Large intestine (tissue), 3 donors: ENCODE measurements at regions not wholly inside any gene's neighbourhood (a gene's known extent, or its start where the extent isn't known, plus 50 kb on each side); places are given as distances from the start of the nearest gene placed in this dataset.
"Not testable (repeated sequence)": the region's sequence is repeated elsewhere in the genome, so short reads cannot be mapped to it uniquely, and the experiment has no call there.

ENCODE experiments used
- DNase-seq, 2 donors: peaks; one replicate each; pipeline versions ENCODE4 v3.0.0 to v3.0.0-alpha.2; 2013
- H3K27ac ChIP-seq: one replicate; pipeline ENCODE4 v1.5.1; 2013; ENCODE audit warnings: low read length
- H3K27me3 ChIP-seq: 2 replicates; pipeline ENCODE4 v1.6.1; 2013; ENCODE audit warnings: low read length; ENCODE audit not compliant: control insufficient read depth, insufficient read depth
- H3K36me3 ChIP-seq: 2 replicates; pipeline ENCODE4 v1.6.1; 2013; ENCODE audit warnings: low read length; ENCODE audit not compliant: control insufficient read depth, insufficient read depth
- H3K4me1 ChIP-seq: one replicate; pipeline ENCODE4 v1.6.1; 2013; ENCODE audit warnings: low read length; ENCODE audit not compliant: control insufficient read depth, insufficient read depth
- H3K4me3 ChIP-seq: one replicate; pipeline ENCODE4 v1.5.1; 2013; ENCODE audit warnings: low read length
- H3K9me3 ChIP-seq: one replicate; pipeline ENCODE4 v1.6.1; 2013; ENCODE audit warnings: mild to moderate bottlenecking, low read depth, low read length, moderate library complexity; ENCODE audit not compliant: control insufficient read depth
- WGBS: methylation state at CpG from one replicate; pipeline ENCODE4 v1.1.5; 2013; ENCODE audit warnings: low lambda C conversion rate; ENCODE audit not compliant: insufficient coverage; 5-methylcytosine and 5-hydroxymethylcytosine counted together

- no CpG with 5 or more reads among the region's 4 CpGs for WGBS
- Histone ChIP-seq H3K36me3 (no peaks in the 10 kb centered on the region), H3K4me3 (no peak overlapping the region), H3K4me1 (no peaks in the 10 kb centered on the region), H3K27me3 (no peaks in the 10 kb centered on the region), H3K9me3 (no peaks in the 10 kb centered on the region), H3K27ac (no peak overlapping the region)
- DNase-seq: no peak
Observed at GRCh38 chr7:115338016-115338415, 416.1 kb downstream of the MDFIC start.

DNA sequence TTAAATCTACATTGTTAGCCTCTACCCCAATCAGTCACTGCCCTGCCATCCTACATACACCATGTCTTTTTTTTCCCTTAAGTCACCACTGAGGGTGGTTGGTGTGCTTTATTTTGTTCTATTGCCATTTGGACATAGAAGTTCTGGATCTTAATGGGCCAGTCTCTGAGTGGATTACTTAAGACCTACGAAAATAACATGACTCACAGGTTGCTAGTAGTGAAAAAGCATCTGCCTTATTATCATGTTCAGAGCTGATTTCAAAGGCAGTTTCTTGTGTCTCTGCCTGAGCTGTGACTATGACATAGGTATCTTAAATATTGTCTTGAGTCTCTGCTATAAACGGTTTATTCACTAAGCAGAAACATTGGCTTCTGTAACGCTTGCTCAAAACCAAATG lies 410.8 kb downstream of the MDFIC start:
- 82% methylated on average over 3 of the region's 3 CpGs for WGBS
- H3K9me3 ChIP-seq: no peaks in the 10 kb centered on the region
- H3K4me1 ChIP-seq: no peaks in the 10 kb centered on the region
- H3K4me3 ChIP-seq: no peak overlapping the region
- no peaks in the 10 kb centered on the region for H3K36me3 ChIP-seq
- H3K27ac ChIP-seq: no peak overlapping the region
- DNase-seq: no peak
- no peaks in the 10 kb centered on the region for H3K27me3 ChIP-seq

GRCh38 chr7:115329006-115329405 lies 407.1 kb downstream of the MDFIC start:
- Histone ChIP-seq H3K36me3 (no peaks in the 10 kb centered on the region), H3K9me3 (no peaks in the 10 kb centered on the region), H3K4me3 (no peak overlapping the region), H3K4me1 (no peaks in the 10 kb centered on the region), H3K27ac (no peak overlapping the region), H3K27me3 (no peaks in the 10 kb centered on the region)
- no peak for DNase-seq
- WGBS: 86% methylated on average over 1 of the region's 2 CpGs

DNA sequence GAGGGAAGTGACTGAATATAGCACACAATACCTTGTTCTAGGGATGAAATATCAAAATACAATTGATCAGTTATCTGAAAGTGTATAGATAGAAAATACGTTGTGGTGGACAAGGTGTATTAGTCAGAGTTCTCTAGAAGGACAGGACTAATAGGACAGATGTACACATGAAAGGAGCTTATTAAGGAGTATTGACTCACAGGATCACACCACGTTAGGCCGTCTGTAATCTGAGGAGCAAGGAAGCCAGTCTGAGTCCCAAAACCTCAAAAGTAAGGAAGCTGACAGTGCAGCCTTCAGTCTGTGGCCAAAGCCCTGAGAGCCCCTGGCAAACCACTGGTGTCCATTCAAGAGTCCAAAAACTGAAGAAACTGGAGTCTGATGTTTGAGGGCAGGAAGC lies 406.1 kb downstream of the MDFIC start:
- WGBS: no CpG with 5 or more reads among the region's 3 CpGs
- Histone ChIP-seq H3K27ac (no peak overlapping the region), H3K27me3 (no peaks in the 10 kb centered on the region), H3K36me3 (no peaks in the 10 kb centered on the region), H3K4me3 (no peak overlapping the region), H3K9me3 (no peaks in the 10 kb centered on the region), H3K4me1 (no peaks in the 10 kb centered on the region)
- DNase-seq: no peak

DNA sequence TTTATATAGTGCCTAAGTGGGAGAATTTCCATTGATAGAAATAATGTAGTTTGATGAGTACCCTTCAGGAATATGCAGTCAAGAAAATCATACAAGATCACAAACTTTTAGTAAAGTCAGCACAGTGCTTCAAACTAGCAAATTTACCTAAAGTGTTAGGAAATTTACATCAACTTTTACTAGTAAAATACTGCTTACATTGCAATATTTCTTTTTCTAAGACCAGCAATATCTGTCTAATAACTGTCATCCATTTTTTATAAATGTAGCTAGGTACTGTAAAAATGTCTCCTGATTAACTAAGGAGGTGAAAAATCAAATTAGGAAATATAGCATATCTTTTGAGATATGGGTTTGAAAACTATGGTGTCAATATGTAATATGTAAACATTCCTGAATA lies 405.4 kb downstream of the MDFIC start:
- Histone ChIP-seq H3K27ac (no peak overlapping the region), H3K4me1 (no peaks in the 10 kb centered on the region), H3K4me3 (no peak overlapping the region), H3K9me3 (no peaks in the 10 kb centered on the region), H3K27me3 (no peaks in the 10 kb centered on the region), H3K36me3 (no peaks in the 10 kb centered on the region)
- DNase-seq: no peak

GRCh38 chr7:115319541-115319940 lies 397.6 kb downstream of the MDFIC start:
- Histone ChIP-seq H3K27me3 (no peaks in the 10 kb centered on the region), H3K27ac (no peak overlapping the region), H3K9me3 (no peaks in the 10 kb centered on the region), H3K4me1 (no peaks in the 10 kb centered on the region), H3K36me3 (no peaks in the 10 kb centered on the region), H3K4me3 (no peak overlapping the region)
- 100% methylated on average over 1 of the region's 2 CpGs for WGBS
- no peak for DNase-seq

DNA sequence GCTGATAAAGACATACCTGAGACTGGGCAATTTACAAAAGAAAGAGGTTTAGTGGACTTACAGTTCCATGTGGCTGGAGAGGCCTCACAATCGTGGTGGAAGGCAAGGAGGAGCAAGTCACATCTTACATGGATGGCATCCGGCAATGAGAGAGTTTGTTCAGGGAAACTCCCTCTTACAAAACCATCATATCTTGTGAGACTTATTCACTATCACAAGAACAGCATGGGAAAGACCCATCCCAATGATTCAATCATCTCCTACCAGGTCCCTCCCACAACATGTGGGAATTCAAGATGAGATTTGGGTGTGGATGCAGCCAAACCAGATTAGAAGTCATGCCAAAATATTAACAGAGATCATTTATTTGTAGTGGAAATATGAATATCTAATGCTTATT lies 388.4 kb downstream of the MDFIC start:
- not testable (repeated sequence) for H3K4me3 ChIP-seq, H3K27ac ChIP-seq, H3K27me3 ChIP-seq, H3K36me3 ChIP-seq, DNase-seq, H3K9me3 ChIP-seq, H3K4me1 ChIP-seq
- no CpG with 5 or more reads among the region's 2 CpGs for WGBS

GRCh38 chr7:115306586-115306985 lies 384.7 kb downstream of the MDFIC start:
- Histone ChIP-seq H3K36me3 (no peaks in the 10 kb centered on the region), H3K4me3 (no peak overlapping the region), H3K27me3 (no peaks in the 10 kb centered on the region), H3K4me1 (no peaks in the 10 kb centered on the region), H3K9me3 (no peaks in the 10 kb centered on the region), H3K27ac (no peak overlapping the region)
- DNase-seq: no peak
- WGBS: no CpG with 5 or more reads among the region's 2 CpGs

- no peak overlapping the region for H3K27ac ChIP-seq
- no peaks in the 10 kb centered on the region for H3K9me3 ChIP-seq
- peak; percentile 13 to 68 for DNase-seq
- no CpG with 5 or more reads among the region's 1 CpG for WGBS
- no peaks in the 10 kb centered on the region for H3K36me3 ChIP-seq
- peaks cover 10% of the 10 kb centered on the region for H3K4me1 ChIP-seq
- no peaks in the 10 kb centered on the region for H3K27me3 ChIP-seq
- no peak overlapping the region for H3K4me3 ChIP-seq
Observed at GRCh38 chr7:115300231-115300870, 378.5 kb downstream of the MDFIC start.

- no peaks in the 10 kb centered on the region for H3K9me3 ChIP-seq
- H3K4me1 ChIP-seq: peaks cover 10% of the 10 kb centered on the region
- 0% methylated on average over 1 of the region's 6 CpGs for WGBS
- no peaks in the 10 kb centered on the region for H3K27me3 ChIP-seq
- no peak overlapping the region for H3K4me3 ChIP-seq
- no peaks in the 10 kb centered on the region for H3K36me3 ChIP-seq
- H3K27ac ChIP-seq: peak overlapping the region; percentile 10
- DNase-seq: peak in 1 of 2 donors; percentile 17
Observed at GRCh38 chr7:115299397-115300037, 377.6 kb downstream of the MDFIC start.

DNA sequence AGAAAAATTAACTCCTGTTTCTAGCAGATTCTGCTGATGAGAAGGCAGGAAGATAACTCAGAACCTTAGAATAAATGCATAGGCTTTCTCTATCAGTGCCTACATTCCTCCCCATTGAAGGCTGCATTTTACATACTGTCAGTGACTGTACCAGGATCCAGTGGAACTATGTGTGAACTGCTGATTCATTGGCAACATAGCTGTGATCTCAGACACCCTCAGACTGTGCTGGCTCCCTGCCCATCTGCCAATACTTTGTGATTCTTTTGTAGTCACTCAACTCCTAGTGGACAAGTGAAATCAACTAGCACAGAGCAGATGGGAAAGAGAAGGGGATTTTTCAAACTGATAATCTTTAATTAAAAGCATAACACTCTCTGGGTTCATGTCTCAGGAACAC lies 375.8 kb downstream of the MDFIC start:
- DNase-seq: peak in 1 of 2 donors; percentile 4
- Histone ChIP-seq H3K27ac (no peak overlapping the region), H3K36me3 (no peaks in the 10 kb centered on the region), H3K27me3 (no peaks in the 10 kb centered on the region), H3K9me3 (no peaks in the 10 kb centered on the region), H3K4me1 (peaks cover 14% of the 10 kb centered on the region), H3K4me3 (no peak overlapping the region)
